ENCODE measurements at regions not wholly inside any gene's neighbourhood (a gene's known extent, or its start where the extent isn't known, plus 50 kb on each side); places are given as distances from the start of the nearest gene placed in this dataset.

DNA sequence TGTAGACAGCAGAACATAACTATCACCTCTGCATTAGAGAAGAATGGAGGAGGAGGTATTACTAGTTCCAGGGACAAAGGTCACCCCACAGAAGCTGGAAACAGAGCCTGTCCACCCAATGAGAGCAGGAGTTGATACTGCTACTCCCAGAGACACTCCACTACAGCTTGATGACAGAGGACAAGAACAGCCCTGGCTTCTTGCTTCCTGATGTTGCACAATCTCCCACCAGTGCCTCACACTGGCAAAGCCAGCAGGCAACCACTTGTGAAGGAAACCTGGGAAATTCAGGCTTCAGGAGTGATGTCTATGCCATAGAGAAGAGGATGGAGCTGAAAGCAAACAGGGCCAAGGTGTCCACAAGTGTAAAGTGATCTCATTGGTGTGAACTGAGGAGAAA, 78.0 kb upstream of the POU1F1 start:
- H3K27me3 ChIP-seq (ENCODE audit: insufficient read depth, low read length), result no peaks in the 10 kb centered on the region
- no peak overlapping the region for H2AK5ac ChIP-seq (ENCODE audit: insufficient read length, low read length)
- H3K23ac ChIP-seq (ENCODE audit: insufficient read length, low read depth, low read length), result no peak overlapping the region
- no peak overlapping the region for H2AFZ ChIP-seq (ENCODE audit: low read length)
- Mint-ChIP-seq H3K27ac (no peak overlapping the region), H3K4me1 (peaks cover 0 to 3% of the 10 kb centered on the region in 2 experiments; a peak in 1 of 4 replicates), H3K36me3 (ENCODE audit: insufficient read depth in 1 of 3, low read depth in 3 of 3) (no peaks in the 10 kb centered on the region), H3K4me3 (no peak overlapping the region), H3K27me3 (ENCODE audit: low read depth) (no peaks in the 10 kb centered on the region), H3K9me3 (no peaks in the 10 kb centered on the region)
- no peak overlapping the region for H4K91ac ChIP-seq (ENCODE audit: insufficient read length, low read depth, low read length)
- H3K79me1 ChIP-seq (ENCODE audit: insufficient read depth, low read depth, low read length, poor library complexity, severe bottlenecking), result no peaks in the 10 kb centered on the region
- H4K5ac ChIP-seq (ENCODE audit: insufficient read length, low read depth, low read length), result no peak overlapping the region
- H2BK5ac ChIP-seq (ENCODE audit: insufficient read length, low read length), result no peak overlapping the region
- no peak overlapping the region for H3K18ac ChIP-seq (ENCODE audit: insufficient read length, low read depth, low read length)
- H2BK15ac ChIP-seq (ENCODE audit: low read depth, low read length), result no peak overlapping the region
- TF ChIP-seq, protein P1, sequence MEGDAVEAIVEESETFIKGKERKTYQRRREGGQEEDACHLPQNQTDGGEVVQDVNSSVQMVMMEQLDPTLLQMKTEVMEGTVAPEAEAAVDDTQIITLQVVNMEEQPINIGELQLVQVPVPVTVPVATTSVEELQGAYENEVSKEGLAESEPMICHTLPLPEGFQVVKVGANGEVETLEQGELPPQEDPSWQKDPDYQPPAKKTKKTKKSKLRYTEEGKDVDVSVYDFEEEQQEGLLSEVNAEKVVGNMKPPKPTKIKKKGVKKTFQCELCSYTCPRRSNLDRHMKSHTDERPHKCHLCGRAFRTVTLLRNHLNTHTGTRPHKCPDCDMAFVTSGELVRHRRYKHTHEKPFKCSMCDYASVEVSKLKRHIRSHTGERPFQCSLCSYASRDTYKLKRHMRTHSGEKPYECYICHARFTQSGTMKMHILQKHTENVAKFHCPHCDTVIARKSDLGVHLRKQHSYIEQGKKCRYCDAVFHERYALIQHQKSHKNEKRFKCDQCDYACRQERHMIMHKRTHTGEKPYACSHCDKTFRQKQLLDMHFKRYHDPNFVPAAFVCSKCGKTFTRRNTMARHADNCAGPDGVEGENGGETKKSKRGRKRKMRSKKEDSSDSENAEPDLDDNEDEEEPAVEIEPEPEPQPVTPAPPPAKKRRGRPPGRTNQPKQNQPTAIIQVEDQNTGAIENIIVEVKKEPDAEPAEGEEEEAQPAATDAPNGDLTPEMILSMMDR (conservative IDR thresholded peaks at IDR 0.05), result no peak
- H3K23me2 ChIP-seq (ENCODE audit: insufficient read length, low read depth, low read length, poor library complexity, severe bottlenecking), result no peaks in the 10 kb centered on the region
- H4K20me1 ChIP-seq (ENCODE audit: control insufficient read depth, insufficient read depth, insufficient read length), result no peaks in the 10 kb centered on the region
- H2BK12ac ChIP-seq (ENCODE audit: insufficient read length, low read depth, low read length), result no peak overlapping the region
- no peak overlapping the region for H3K27ac ChIP-seq (ENCODE audit: insufficient read length, low read depth, low read length)
- H3K79me2 ChIP-seq (ENCODE audit: insufficient read depth, low read length), result no peaks in the 10 kb centered on the region
- no peak overlapping the region for H3K9ac ChIP-seq (ENCODE audit: extremely low read depth, insufficient read length, low read length)
- H3K56ac ChIP-seq (ENCODE audit: insufficient read length, low read depth, low read length), result no peak overlapping the region
- no peak overlapping the region for H3T11ph ChIP-seq (ENCODE audit: low read length)
- no peak overlapping the region for H3K4me2 ChIP-seq (ENCODE audit: insufficient read depth, insufficient read length, low read length)
- no peaks in the 10 kb centered on the region for H3K4me1 ChIP-seq (ENCODE audit: insufficient read depth, low read length)
- H2BK120ac ChIP-seq (ENCODE audit: low read depth, low read length, poor library complexity, severe bottlenecking), result no peak overlapping the region
- no peak for DNase-seq
- H3K4ac ChIP-seq (ENCODE audit: low read depth, low read length), result no peak overlapping the region
- no peaks in the 10 kb centered on the region for H3K9me3 ChIP-seq (ENCODE audit: control insufficient read depth, low read depth, low read length)
- no peak overlapping the region for H3K14ac ChIP-seq (ENCODE audit: insufficient read depth, low read length)
- no peak overlapping the region for H4K8ac ChIP-seq (replicated peaks; ENCODE audit: insufficient read length, low read depth, low read length)
- H2BK20ac ChIP-seq (ENCODE audit: low read depth, low read length, poor library complexity, severe bottlenecking), result no peak overlapping the region

Measured in H9 (cell line).